ENCODE measurements at regions not wholly inside any gene's neighbourhood (a gene's known extent, or its start where the extent isn't known, plus 50 kb on each side); places are given as distances from the start of the nearest gene placed in this dataset.

DNA sequence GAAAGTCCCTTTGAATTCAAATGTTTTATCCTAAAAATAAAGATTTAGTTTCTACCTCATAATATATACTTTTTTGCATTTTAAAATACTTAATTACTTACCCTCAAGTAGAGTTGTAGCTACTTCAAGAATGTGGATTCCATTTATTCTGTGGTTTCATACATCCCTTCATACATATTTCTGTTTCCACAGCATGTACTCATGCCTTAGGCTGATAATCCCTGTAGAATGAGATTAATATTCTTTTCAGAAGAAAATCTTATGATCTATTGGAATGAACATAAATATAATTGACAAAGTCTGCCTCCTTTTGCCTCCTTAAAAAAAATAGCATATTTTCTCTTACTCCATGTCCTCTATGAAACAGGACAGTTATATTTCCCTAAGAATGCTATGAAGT lies 465.7 kb downstream of the DTWD2 start:
- Histone ChIP-seq H3K4me1 (no peaks in the 10 kb centered on the region), H3K9me3 (no peaks in the 10 kb centered on the region), H3K36me3 (no peaks in the 10 kb centered on the region), H3K4me3 (no peak overlapping the region), H3K27ac (no peak overlapping the region), H3K27me3 (no peaks in the 10 kb centered on the region)
- no peak for DNase-seq
- intact Hi-C loops (cut with DNase I), result no loop called here
- TF ChIP-seq POLR2A (IDR thresholded peaks at IDR 0.05), result no peak
- TF ChIP-seq, protein P1, sequence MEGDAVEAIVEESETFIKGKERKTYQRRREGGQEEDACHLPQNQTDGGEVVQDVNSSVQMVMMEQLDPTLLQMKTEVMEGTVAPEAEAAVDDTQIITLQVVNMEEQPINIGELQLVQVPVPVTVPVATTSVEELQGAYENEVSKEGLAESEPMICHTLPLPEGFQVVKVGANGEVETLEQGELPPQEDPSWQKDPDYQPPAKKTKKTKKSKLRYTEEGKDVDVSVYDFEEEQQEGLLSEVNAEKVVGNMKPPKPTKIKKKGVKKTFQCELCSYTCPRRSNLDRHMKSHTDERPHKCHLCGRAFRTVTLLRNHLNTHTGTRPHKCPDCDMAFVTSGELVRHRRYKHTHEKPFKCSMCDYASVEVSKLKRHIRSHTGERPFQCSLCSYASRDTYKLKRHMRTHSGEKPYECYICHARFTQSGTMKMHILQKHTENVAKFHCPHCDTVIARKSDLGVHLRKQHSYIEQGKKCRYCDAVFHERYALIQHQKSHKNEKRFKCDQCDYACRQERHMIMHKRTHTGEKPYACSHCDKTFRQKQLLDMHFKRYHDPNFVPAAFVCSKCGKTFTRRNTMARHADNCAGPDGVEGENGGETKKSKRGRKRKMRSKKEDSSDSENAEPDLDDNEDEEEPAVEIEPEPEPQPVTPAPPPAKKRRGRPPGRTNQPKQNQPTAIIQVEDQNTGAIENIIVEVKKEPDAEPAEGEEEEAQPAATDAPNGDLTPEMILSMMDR (IDR thresholded peaks at IDR 0.05), result no peak

DNA sequence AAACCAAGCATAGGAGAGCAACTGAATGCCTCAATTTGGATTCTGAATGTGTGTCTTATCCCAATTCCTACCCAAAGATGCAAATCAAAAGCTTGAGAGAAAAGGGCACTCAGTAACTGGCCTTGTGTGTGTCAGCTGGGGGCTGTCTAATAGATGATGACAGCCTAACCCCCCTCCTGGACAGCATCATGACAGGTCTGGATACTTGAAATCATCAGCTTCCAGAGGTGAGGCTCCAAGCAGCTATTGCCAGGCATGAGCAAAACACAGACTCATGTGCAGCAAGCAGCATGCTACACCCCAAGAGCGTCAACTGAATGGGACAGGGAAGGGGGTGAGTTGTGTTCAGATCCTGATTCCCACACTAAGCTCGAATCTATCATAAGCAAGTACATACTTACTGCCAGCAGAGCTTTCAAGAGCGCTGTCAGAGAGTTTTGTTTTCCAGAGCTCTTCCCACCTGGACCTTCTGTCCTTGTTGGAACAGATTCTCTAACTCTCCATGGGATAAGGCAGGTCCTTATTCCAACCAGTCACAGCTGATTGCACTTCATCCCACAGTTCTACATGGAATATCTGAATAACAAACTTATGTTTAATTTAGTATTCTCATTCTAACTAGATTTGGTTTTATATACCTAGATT lies 467.5 kb downstream of the DTWD2 start:
- Histone ChIP-seq H3K27me3 (no peaks in the 10 kb centered on the region), H3K4me3 (no peak overlapping the region), H3K9me3 (no peaks in the 10 kb centered on the region), H3K4me1 (no peaks in the 10 kb centered on the region), H3K27ac (no peak overlapping the region), H3K36me3 (no peaks in the 10 kb centered on the region)
- no peak for DNase-seq
- 73 to 77% methylated on average over 3 of the region's 3 CpGs for WGBS, 2 donors
- TF ChIP-seq, protein P1 (IDR thresholded peaks at IDR 0.05), result no peak
- TF ChIP-seq POLR2A (IDR thresholded peaks at IDR 0.05), result no peak
- intact Hi-C loops (cut with DNase I), result no loop called here

DNA sequence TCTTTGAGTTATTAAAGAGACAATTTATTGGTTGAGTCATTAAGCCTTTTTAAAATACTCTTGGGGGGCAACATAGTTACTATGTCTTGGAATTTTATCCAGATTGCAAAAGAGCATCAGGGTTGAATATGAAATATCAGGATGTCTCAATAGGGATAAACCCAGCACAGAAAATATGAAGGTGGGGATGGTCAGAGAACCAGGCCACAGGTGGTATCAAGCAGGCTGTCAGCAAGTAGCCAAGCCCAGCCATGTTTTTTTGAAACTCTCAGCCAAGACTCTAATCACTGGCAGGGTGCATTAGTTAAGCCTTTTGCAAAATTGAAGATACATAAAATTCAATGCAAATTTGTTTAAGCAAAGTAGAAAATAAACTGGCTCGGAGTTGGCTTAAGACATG lies 468.9 kb downstream of the DTWD2 start:
- Histone ChIP-seq H3K4me3 (no peak overlapping the region), H3K36me3 (no peaks in the 10 kb centered on the region), H3K27me3 (no peaks in the 10 kb centered on the region), H3K4me1 (no peaks in the 10 kb centered on the region), H3K27ac (no peak overlapping the region), H3K9me3 (no peaks in the 10 kb centered on the region)
- no peak for TF ChIP-seq POLR2A (IDR thresholded peaks at IDR 0.05)
- TF ChIP-seq, protein P1 (IDR thresholded peaks at IDR 0.05), result no peak
- intact Hi-C loops (cut with DNase I), result no loop called here
- DNase-seq, result no peak
- 40 to 65% methylated on average over 1 of the region's 1 CpG for WGBS, 2 donors

DNA sequence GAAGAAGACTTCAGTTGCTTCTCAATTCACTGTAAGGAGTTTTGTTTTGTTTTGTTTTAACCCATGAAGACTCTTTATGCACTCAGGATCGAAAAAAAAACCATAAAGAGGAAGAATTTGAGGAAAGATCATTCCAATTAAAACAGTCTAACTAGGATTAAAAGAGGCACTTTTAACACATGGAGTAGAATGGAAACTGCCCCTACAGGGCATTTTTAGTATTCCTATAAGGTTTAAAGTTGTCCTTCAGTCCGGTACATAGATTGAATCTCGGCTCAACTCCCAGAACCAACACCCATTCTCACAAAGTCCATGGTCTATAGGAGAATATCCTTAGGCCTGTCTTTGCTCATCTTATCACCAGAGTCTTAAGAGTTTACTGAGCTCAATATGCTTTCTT lies 469.6 kb downstream of the DTWD2 start:
- no peaks in the 10 kb centered on the region for H3K9me3 ChIP-seq
- H3K27ac ChIP-seq, result no peak overlapping the region
- WGBS, 2 donors, result 81 to 82% methylated on average over 3 of the region's 3 CpGs
- no peaks in the 10 kb centered on the region for H3K36me3 ChIP-seq
- no peak for DNase-seq
- no peaks in the 10 kb centered on the region for H3K27me3 ChIP-seq
- TF ChIP-seq POLR2A (IDR thresholded peaks at IDR 0.05), result no peak
- TF ChIP-seq, protein P1 (IDR thresholded peaks at IDR 0.05), result no peak
- no peaks in the 10 kb centered on the region for H3K4me1 ChIP-seq
- intact Hi-C loops (cut with DNase I), result no loop called here
- no peak overlapping the region for H3K4me3 ChIP-seq

DNA sequence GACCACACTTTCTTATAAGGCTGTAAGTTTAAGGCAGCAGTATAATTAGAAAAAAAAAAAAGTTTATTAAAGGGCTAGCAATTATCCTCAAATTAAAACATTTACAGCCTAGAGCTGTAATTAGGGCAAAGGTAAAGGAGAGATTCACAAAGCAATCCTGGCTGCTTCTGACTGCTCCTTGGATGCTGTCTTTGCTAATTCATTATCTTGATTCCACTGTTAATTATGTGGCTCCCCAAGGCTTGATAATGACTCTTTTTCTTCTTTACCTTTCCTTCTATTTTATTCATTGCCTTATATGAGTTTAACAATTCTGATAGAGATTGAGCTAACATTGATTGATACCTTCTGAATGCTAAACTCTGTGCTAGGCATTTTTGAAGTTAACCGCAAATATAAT lies 476.5 kb downstream of the DTWD2 start:
- H3K9me3 ChIP-seq, result no peaks in the 10 kb centered on the region
- no peak for DNase-seq
- intact Hi-C loops (cut with DNase I), result no loop called here
- no peak overlapping the region for H3K27ac ChIP-seq
- TF ChIP-seq, protein P1 (IDR thresholded peaks at IDR 0.05), result no peak
- TF ChIP-seq POLR2A (IDR thresholded peaks at IDR 0.05), result no peak
- no peaks in the 10 kb centered on the region for H3K27me3 ChIP-seq
- H3K36me3 ChIP-seq, result no peaks in the 10 kb centered on the region
- no peak overlapping the region for H3K4me3 ChIP-seq
- WGBS, 2 donors, result 93 to 100% methylated on average over 1 of the region's 1 CpG
- no peaks in the 10 kb centered on the region for H3K4me1 ChIP-seq
